Muscle of arm (tissue), 1 donor: ENCODE measurements at regions not wholly inside any gene's neighbourhood (a gene's known extent, or its start where the extent isn't known, plus 50 kb on each side); places are given as distances from the start of the nearest gene placed in this dataset.

Experiments
- DNase-seq: peaks from one replicate; pipeline ENCODE4 v3.0.0-alpha.2; 2013

DNA sequence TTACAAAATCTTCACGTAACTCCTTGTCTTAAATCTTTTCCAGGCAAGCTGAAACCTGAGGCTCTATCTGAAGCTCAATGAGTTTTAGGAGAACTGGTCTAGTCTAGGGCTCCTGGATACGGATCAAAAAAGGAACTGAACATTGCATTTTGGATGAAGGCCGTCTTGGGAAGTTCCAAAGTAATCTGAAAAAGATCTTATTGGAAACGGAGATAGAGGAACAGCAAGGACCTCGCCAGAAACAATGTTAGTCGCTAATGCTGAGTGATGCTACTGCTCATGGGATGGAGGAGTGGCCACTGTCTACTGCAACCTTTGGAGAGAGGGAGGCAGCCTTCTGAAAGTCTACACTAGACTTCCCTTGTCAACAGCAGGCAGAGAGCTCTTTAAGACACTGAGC, 91.4 kb upstream of the ATXN1 start:
- no peak for DNase-seq

DNA sequence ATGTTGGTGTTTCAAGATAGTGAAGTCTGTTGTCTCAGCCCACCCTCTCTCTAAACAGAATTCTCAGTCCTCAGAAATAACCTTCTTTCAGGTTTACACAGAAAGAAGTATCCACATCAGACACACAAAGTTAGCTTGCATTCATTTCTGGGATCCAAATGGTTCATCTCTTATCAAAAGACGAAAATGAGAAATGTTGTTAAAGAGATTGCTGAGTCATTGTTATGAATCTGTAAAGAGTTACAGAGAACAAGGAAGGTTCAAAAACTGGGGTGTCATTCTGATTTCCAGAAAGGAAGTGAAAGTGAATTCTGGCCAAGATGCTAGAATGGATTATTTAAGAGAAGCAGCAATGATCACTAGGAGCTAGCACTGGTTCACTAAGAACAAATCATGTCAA, 90.5 kb upstream of the ATXN1 start:
- no peak for DNase-seq

DNA sequence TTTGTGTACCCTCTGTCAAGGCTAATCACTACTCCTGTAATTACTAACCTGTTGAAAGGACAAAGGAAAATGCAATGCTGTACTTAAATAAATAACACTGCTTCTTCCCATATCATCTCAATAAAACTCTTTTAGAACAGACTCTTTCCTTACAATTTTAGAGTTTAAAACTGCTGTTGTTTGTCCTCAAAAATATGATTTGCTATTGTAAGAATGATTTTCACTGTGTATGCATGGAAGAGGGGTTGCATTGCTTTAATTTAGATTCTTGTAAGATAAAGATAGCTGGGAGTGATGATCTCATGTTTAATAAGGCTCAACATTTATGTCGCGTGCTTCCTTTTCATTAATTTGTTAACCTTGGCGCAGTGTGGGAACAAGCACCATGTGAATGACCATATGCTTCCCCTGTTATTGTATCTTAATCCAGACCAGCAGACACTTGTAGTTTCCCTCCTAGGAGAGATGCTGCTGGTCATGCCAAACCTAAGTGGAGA, 89.8 kb upstream of the ATXN1 start:
- no peak for DNase-seq

DNA sequence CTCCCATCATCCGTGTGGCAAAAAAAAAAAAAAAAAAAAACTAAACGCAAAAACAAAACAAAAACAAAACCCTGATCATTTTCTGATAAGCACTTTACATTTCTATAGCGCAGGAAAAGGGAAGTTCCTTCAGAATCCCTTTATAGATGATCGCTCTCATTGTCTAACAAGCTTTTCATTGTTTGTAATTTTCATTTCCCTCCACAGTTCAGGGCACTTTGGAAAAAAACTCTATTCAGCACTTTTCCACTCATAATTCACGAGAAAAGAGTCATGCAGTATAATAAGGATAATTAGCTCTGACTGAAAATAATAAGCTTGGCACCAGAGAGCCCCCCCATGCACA, 89.4 kb upstream of the ATXN1 start:
- DNase-seq: no peak

DNA sequence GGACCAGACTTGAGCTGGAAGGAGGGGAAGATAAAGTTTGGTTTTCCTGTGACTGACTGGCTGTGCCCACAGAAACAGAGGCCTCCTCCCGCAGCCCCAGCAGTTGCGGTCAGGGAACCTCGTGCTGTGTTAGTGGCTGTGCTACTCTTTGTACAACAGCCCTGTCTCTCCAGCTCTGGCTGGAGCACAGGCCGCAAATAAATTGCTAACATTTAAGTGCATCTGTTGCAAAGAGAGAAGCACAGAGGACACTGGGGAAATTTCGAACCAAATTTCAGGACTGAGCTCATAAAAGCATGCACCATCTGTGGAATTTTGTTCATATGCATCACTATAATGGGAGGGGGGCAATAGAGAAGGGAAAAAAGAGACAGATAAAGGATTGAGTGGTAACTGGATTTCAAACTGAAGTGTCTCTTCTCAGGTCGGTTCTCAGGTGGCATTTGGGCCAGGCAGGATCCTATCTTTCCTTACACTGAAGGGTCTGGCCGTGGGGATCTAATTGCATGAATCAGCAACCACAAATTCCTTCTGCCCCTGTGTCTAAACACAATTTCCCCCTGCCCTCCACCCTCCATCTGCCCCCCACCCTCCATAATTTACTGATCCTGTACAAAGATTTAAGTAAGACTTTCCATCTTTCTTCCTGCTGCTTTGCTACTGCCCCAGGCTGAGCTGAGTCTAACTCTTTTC, 88.9 kb upstream of the ATXN1 start:
- DNase-seq: peak; percentile 20

DNA sequence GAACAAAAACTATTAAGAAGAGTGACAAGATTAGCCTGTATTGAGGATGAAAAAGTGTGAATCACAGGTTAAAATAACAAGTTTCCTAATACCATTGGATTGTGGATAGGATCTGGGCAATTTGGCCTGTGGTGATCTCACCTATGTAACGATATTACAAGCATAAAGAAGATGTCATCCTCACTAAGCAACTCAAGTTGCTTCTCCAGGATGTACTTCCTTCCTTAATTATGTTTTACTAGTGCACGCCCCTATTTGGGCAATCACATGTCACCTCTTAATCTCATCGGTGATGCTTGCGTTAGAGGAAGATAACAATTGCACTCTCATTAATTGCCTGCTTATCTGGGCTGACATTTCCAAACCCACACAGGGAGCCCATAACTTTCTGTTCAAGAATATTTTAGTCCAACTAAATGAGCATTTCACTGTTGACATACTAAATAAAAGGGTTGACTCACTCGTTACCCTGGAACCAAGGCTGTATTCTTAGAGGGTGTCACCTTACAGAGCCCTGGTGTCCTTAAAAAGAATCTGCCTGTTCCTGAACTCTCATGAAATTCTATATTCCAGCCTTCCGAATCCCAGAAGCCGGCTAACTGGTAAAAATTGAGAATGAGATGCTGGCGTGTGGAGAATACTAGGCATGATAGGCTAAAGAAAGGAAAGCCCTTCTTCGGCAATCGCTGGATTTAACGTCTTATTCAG, 88.2 kb upstream of the ATXN1 start:
- DNase-seq: no peak

DNA sequence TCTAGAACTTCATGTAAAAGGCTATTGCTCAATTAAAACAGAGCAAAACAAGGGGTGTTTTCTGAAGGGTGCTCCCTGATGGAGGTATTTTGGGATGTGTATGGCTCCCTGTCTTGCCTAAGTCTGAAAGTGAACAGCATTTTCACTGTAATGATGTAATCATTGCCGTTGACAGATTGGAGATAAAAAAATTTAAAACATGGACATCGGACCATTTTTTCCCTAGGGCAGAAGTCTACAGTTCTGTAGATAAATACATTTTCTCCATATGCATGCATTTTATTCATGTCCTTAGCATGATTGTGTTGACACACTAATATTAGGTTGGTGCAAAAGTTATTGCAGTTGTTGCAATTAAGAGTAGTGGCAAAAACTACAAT, 85.1 kb upstream of the ATXN1 start:
- DNase-seq: no peak

DNA sequence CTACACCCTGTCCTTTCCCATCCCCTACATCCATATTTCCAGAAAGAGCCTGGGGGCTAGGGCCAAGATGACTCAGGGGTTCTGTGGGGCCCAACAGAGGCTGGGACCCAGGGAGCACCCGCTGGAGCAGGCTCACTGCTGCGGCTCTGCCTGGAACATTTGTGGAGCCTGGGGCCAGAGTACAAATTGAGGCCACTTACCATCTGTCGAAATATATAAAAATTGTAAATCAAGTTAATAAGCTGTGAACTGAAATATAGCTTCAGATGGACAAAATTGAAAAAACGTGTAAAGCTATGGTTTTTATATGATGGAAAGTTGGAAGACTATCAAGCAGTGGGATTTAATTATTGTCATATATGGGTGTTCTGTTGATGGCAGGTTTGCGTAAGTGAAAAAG, 82.9 kb upstream of the ATXN1 start:
- DNase-seq: peak; percentile 33

DNA sequence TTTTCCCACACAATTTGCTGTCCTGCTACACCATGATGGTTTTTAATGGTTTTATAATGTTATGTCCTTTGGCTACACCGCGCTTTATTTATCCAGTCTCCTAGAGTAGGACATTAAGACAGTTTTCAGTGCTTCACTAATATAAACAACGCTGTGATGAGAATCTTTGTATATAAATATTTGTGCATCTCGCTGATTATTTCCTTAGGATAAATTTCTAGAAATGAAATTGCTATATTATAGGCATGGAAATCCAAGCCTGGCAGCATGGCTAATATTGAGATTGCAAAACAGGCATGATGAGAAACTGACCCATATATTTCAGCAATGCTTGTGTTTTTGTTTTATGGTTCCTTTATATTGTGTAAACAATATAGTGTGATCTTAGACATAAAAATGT, 81.4 kb upstream of the ATXN1 start:
- no peak for DNase-seq

DNA sequence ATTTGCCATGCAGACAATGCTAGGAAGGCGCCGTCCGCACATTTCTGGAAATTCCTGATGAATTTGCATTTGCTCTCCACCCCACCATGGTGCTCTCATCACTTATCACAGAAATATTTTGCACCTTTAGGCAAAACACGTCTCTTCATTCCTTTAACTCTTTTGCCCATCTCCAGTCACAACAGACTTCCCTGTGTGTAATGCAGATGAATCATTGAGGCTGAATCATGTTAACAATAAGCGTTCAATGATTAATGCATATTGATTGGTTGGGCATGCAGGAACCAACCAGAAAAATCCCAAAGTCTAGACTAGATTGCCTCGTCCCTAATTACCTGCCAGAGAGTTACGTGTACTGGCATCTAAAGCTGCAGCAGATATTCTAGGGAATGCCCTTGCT, 80.0 kb upstream of the ATXN1 start:
- DNase-seq: no peak

DNA sequence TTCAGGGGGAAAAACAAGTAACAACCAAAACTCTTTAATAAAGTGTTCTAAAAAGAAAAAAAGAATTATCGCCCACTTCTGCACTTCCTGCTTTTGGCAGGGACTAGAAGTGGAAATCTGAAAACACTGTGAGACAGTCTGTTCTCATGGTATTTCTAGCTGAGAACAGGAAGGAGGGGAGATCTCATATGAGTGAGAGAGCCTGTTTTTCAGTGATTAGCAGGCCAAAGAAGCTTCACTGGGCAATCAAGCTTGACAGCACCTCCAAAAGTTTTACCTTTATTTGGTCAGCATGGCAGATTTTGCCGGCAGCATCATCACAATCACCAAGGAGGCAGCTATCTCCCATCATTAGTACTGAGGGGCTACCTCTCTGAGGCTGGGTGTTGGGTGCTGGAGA, 79.5 kb upstream of the ATXN1 start:
- DNase-seq: no peak

DNA sequence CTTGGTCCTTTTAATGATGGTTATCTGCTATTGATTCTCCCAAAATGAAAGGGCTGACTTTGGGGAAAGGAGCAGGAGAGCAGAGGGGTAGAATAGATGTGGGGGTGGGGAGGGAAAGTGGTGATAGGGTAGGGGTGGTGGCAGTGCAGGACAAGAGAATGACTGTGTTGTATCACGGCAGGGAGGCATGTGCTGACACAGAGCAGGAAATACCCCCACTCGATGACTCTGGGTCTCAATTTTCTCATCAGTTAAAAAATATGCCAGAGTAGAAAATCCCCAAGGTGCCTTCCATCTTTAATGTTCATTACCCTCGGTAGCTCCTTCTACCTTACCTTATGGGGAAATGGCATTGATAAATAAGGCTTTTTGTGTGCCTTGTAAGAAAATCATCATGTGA, 79.0 kb upstream of the ATXN1 start:
- DNase-seq: no peak

DNA sequence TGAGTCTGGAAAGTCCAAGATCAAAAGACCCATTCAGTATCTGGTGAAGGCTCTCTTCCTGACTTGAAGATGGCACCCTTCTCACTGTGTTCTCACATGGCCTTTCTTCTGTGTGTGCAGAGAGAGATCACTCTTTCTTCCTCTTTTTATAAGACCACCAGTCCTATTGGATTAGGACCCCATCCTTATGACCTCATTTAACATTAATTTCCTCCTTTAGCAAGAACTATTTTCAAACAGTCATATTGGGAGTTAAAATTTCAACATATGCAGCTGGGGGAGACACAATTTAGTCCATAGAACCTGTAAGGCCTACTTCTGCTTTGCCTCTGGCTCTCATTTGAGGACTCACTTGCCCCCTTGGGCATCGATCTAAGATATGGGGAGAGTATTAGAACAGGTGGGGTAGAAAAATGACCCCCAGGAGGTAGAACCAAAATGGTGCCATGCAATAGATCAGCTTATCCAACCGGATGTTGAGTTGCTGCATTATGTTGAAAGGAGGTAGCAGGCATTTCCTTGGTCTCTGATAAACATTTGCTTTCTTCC, 78.4 kb upstream of the ATXN1 start:
- no peak for DNase-seq

DNA sequence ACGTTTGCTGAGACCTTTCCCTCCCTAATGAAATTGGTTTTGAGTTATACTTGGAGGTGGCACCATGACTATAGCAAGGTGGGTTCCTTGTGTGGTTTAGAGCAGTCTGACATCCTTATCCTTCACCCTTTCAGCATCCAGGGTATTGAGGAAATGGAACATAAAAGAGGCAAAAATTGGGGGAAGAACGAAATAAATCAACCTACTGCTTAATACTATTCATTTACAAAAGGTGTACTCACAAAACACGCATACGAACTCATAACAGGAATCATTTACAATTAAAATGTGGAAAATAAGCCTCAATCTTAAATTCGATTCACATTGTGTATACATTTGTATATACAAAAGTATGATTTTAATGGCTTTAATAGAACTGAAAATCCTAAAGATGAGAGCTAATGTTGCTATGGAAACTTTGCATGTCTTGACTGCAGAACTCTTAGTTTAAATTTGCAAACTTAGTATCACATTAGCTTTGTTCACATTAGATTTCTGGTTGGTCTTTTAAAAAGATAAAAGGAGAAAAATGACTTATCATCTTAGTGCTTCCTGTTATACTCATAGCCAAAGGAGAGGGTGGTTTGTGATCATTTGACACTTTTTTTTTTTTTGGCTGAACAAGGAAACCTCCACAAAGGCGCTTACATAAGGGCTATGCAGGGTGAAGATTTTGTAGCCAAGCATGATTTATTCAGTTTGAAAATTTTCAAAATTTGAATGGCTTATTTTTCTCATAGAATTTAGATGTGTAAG, 76.1 kb upstream of the ATXN1 start:
- no peak for DNase-seq

DNA sequence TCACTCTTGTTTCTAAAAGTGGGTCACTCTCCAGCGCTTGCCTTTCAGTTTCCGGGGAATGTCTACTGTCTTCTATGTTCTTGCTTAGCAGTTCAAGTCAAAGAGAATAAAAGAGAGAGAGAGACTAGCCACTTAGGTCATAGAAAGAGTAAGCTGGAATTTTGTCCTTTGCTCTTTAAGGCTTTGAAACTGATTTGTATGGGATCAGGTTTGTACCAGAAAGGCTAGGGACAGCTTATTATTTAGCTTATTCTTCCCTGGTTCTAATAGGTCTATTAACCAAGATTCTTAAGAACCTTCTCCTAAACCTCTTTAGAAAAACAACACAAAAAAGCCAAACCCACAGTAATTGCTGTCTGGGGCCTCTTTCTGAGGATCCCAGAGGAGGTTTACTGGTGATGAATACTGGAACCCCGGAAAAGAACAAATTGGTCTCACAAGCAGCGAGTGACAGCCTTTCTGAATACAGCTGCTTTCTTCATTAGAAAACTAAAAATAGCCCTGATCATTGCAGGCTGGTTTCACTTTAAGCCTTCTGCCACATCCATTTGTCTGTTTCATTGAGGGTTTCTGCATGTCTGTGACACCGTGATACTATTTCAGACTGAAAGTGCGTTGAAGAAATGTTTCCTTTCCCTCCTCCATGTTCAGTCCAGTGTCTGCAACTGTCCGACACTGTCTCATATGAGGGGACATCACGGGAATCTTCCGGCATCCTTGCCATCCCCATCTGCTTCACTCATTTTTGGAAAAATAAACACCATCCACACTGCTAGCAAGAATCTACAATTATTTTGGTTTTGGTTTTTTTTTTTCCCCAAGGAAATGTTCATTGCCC, 75.1 kb upstream of the ATXN1 start:
- DNase-seq: peak; percentile 61

DNA sequence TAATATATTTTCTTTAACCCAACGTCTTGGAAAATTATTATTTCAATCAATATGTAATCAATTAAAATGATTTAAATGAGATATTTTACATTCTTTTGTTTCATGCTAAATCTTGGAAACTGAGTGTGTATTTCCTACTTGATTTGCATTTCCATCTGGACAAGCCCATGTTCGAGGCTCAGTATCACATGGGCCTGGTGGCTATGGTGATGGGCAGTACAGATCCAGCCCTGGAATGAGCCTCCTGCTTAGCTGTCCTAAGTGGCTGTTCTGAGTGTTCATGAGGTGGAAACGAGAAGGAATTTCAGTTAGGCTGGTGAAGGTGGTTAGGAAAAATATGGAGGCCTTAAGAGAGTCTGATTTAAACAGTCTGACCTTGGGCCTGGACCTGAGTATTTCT, 73.0 kb upstream of the ATXN1 start:
- DNase-seq: no peak

DNA sequence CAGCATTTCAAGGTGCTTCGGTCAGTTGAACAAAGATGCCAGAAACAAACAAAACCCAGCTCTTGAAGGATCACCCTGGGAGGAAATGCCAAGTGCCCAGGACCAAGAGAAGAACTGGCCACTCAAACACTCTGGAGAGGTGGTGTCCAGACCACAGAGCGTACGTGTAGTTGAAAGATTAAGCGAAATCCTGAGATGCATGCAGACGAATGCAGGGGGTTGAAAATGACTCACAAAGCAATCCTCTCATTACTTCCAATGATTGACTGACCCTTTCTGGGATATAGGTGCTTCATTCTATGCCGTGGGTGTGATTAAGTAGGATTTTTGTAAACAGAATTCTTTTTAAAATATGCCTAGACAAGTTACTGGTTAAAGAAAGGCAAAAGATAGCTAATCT, 71.5 kb upstream of the ATXN1 start:
- DNase-seq: no peak

DNA sequence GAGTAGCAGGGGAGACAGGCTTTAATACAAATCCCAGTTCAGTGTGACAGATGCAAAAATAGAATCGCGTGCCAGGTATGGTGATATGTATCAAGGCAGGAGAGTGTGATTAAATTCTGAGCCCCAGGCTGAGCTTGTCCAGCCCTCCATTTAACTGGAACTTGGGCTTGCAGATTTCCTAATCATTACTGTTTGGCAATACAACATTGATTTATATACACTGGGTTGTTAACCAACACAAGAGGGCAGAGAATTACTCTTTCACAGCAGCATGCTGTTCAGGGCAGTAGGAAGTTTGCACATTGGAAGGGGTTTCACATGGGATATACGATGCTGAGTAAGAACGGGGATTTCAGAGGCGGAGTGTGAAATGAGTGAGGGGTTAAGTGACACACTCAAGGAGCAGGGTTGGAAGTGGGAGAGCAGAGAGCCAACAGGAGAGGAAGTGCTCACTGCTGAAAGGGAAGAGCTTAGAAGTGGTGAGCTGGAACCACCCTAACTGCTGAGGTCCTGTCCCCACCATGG, 70.8 kb upstream of the ATXN1 start:
- DNase-seq: no peak

DNA sequence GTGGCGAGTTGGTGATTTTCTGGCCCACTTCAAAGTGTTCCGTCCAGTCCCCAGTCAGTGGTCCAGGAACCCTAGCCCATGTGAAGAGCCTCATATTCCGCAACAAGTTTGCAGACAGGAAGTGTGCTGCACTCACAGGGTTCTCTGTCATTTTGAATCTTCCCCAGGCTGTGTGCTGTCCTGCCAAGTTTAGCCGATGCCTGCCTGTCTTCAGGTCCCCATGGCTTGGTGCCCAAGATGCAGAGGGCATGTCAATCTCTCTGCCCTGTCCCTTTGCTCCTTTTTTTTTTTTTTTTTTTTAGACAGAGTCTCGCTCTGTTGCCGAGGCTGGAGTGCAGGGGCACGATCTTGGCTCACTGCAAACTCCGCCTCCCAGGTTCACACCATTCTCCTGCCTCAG, 69.9 kb upstream of the ATXN1 start:
- DNase-seq: no peak

DNA sequence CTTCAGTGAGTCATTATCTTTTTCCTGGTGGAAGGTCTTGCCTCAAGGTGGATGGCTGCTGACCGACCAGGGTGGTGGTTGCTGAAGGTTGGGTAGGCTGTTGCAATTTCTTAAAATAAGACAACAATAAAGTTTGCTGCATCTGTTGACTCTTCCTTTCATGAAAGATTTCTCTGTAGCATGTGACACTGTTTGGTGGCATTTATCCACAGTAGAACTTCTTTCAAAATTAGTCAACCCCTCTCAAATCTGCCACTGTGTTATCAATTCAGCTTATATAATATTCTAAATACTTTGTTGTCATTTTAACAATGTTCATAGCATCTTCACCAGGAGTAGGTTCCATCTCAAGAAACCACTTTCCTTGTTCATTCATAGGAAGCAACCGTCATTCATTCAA, 66.8 kb upstream of the ATXN1 start:
- no peak for DNase-seq

DNA sequence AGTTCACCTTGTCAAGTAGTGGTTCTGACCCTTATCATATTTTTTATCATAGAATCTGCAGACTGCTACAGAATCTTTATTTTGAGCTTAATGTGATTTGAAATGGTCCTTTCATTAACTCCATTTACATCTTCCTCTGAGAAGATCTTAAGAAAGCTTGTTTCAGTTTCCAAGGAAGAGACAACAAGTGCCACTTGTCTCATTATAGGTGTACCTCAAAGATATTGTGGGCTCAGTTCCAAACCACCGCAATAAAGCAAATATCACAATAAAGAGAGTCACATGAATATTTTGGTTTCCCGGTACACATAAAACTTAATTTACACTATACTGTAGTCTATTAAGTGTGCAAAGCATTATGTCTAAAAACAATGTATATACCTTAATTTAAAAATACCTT, 66.4 kb upstream of the ATXN1 start:
- no peak for DNase-seq

DNA sequence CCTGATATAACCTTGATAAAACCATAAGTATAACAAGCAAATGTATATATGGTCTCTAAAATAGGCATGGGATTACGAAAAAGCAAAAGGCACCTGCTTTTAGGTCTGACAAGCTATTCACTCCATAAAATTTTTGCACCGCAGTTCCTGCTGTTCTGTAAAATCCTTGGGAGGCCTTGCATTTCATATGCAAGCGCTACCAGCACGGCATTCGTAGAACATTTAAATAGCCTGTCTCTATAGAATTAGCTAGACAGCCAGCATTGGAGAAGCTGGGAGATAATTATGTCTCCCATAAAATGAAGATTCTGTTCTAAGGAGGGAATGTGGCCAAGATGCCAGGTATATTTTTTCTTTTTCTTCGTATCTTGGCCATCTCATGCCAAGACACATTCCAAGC, 64.5 kb upstream of the ATXN1 start:
- no peak for DNase-seq
